ENCODE measurements at regions not wholly inside any gene's neighbourhood (a gene's known extent, or its start where the extent isn't known, plus 50 kb on each side); places are given as distances from the start of the nearest gene placed in this dataset.
"Not testable (repeated sequence)": the region's sequence is repeated elsewhere in the genome, so short reads cannot be mapped to it uniquely, and the experiment has no call there.

DNA sequence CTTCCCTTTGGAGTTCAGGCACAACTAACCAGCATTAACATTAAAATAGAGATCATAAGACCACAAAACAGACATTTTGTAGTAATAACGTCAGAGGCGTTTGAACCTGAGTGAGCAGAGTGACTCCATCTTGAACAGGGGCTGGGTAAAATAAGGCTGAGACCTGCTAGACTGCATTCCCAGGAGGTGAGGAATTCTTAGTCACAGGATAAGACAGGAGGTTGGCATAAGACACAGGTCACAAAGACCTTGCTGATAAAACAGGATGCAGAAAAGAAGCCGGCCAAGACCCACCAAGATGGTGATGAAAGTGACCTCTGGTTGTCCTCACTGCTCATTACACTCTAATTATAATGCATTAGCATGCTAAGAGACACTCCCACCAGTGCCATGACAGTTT lies 493.2 kb upstream of the AUTS2 start:
- Histone ChIP-seq H3K9me3 (no peaks in the 10 kb centered on the region), H3K27me3 (no peaks in the 10 kb centered on the region), H3K36me3 (no peaks in the 10 kb centered on the region), H3K4me1 (no peaks in the 10 kb centered on the region), H3K27ac (no peak overlapping the region), H3K4me3 (no peak overlapping the region)
- no peak for DNase-seq
- no peak for ATAC-seq (ENCODE audit: low FRiP score in 2 of 2)
- no peak for TF ChIP-seq EP300 (IDR thresholded peaks at IDR 0.05)
- TF ChIP-seq, protein P1, sequence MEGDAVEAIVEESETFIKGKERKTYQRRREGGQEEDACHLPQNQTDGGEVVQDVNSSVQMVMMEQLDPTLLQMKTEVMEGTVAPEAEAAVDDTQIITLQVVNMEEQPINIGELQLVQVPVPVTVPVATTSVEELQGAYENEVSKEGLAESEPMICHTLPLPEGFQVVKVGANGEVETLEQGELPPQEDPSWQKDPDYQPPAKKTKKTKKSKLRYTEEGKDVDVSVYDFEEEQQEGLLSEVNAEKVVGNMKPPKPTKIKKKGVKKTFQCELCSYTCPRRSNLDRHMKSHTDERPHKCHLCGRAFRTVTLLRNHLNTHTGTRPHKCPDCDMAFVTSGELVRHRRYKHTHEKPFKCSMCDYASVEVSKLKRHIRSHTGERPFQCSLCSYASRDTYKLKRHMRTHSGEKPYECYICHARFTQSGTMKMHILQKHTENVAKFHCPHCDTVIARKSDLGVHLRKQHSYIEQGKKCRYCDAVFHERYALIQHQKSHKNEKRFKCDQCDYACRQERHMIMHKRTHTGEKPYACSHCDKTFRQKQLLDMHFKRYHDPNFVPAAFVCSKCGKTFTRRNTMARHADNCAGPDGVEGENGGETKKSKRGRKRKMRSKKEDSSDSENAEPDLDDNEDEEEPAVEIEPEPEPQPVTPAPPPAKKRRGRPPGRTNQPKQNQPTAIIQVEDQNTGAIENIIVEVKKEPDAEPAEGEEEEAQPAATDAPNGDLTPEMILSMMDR (IDR thresholded peaks at IDR 0.05): no peak
- TF ChIP-seq POLR2A (IDR thresholded peaks at IDR 0.05): no peak
- TF ChIP-seq POLR2AphosphoS5 (IDR thresholded peaks at IDR 0.05): no peak
- 72 to 85% methylated on average over 3 of the region's 3 CpGs for WGBS, 2 donors

DNA sequence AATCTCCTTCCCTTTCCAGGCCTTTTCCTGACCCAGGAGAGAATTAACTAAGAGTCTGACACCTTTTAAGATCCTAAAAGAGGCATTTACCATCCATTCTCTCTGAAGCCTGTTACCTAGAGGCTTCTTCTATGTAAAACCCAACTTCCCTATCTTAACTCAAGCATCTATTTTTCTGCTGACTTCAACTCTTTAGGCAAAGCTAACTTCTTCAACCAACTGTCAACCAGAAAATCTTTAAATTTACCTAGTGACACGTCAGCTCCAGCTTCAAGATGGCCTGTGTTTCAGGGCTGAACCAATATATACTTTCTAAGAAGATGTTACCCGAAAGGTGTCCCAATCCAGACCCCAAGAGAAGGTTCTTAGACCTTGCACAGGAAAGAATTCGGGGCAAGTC lies 492.3 kb upstream of the AUTS2 start:
- ATAC-seq (ENCODE audit: low FRiP score in 2 of 2): no peak
- no peaks in the 10 kb centered on the region for H3K36me3 ChIP-seq

DNA sequence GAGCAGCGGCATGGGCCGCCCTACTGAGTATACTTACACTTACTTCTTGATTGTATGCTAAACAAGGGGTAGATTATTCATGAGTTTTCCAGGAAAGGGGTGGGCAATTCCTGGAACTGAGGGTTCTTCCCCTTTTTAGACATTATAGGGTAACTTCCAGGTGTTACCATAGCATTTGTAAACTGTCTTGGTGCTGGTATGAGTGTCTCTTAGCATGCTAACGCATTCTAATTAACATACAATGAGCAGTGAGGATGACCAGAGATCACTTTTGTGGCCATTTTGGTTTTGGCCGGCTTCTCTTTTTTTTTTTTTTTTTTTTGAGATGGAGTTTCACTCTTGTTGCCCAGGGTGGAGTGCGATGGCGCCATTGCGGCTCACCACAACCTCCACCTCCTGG lies 491.8 kb upstream of the AUTS2 start:
- H3K27ac ChIP-seq; DNase-seq; H3K36me3 ChIP-seq; ATAC-seq (ENCODE audit: low FRiP score in 2 of 2); H3K27me3 ChIP-seq; H3K9me3 ChIP-seq; H3K4me3 ChIP-seq; H3K4me1 ChIP-seq: not testable (repeated sequence)
- 95 to 97% methylated on average over 7 of the region's 7 CpGs for WGBS, 2 donors

More for the DNA sequence above, 492.3 kb upstream of the AUTS2 start:
- Histone ChIP-seq H3K4me1 (no peaks in the 10 kb centered on the region), H3K27ac (no peak overlapping the region), H3K4me3 (no peak overlapping the region), H3K27me3 (no peaks in the 10 kb centered on the region), H3K9me3 (no peaks in the 10 kb centered on the region)
- no peak for TF ChIP-seq EP300 (IDR thresholded peaks at IDR 0.05)
- no peak for TF ChIP-seq POLR2AphosphoS5 (IDR thresholded peaks at IDR 0.05)
- TF ChIP-seq, protein P1 (IDR thresholded peaks at IDR 0.05): no peak
- TF ChIP-seq POLR2A (IDR thresholded peaks at IDR 0.05): no peak
- WGBS, 2 donors: 87 to 90% methylated on average over 3 of the region's 3 CpGs
- no peak for DNase-seq

DNA sequence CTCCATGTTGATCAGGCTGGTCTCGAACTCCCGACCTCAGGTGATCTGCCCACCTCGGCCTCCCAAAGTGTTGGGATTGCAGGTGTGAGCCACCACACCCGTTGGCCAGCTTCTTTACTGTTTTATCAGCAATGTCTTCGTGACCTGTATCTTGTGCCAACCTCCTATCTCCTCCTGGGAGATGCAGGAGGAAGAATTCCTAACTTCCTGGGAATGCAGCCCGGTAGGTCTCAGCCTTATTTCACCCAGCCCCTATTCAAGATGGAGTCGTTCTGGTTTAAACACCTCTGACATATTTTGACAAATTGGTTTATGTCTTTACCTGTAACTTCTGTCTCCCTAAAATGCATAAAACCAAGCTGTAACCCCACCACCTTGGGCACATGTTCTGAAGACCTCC lies 491.3 kb upstream of the AUTS2 start:
- not testable (repeated sequence) for DNase-seq; H3K36me3 ChIP-seq; H3K4me3 ChIP-seq; H3K27ac ChIP-seq; H3K9me3 ChIP-seq; H3K27me3 ChIP-seq; ATAC-seq (ENCODE audit: low FRiP score in 2 of 2); H3K4me1 ChIP-seq
- WGBS, 2 donors: 88 to 89% methylated on average over 7 of the region's 7 CpGs

DNA sequence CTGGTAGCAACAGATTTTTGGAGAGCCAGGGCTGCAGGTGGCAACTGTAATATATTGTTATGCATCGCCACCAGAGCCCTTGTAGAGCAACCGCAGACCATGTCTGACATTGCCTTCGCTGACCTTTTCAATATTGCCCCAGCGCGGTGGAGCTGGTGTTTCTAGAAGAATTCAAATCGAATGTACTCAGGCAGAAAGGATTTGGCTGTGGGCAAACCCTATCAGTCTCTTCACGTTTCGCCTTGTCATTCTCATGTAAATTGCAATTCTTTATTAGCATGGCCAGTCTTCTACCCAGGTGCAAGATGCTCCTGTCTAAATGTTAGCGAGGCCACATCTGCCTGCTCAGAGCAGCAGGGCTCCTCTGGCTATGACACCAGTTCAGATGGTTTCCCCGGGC lies 490.2 kb upstream of the AUTS2 start:
- no peaks in the 10 kb centered on the region for H3K9me3 ChIP-seq
- DNase-seq (no peak), ATAC-seq (ENCODE audit: low FRiP score in 2 of 2) (no peak)
- 88 to 90% methylated on average over 10 of the region's 10 CpGs for WGBS, 2 donors
- H3K27me3 ChIP-seq: no peaks in the 10 kb centered on the region
- no peaks in the 10 kb centered on the region for H3K4me1 ChIP-seq
- H3K36me3 ChIP-seq: no peaks in the 10 kb centered on the region
- no peak overlapping the region for H3K27ac ChIP-seq
- no peak overlapping the region for H3K4me3 ChIP-seq
- TF ChIP-seq POLR2A (IDR thresholded peaks at IDR 0.05): no peak
- TF ChIP-seq, protein P1 (IDR thresholded peaks at IDR 0.05): no peak
- no peak for TF ChIP-seq POLR2AphosphoS5 (IDR thresholded peaks at IDR 0.05)

DNA sequence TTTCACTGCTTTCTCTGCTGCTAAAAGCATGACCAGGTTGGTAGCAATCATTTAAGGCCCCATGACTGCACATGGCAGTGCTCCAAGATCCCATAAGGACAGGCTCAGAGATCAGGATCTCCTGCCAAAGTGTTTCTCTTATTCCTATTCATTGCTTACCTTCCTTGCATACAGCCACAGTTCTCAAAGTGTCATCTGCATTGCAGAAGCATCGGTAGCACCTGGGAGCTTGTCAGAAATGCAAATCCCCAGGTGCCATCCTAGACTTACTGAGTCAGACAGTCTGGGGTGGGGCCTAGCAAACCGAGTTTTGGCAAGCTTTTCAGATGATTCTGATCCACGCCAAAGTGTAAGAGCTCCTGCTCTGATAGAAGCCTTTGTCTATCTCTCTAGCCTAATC lies 489.0 kb upstream of the AUTS2 start:
- ATAC-seq (ENCODE audit: low FRiP score in 2 of 2): no peak
- H3K9me3 ChIP-seq: no peaks in the 10 kb centered on the region
- H3K27ac ChIP-seq: no peak overlapping the region
- H3K36me3 ChIP-seq: no peaks in the 10 kb centered on the region
- WGBS, 2 donors: 63 to 69% methylated on average over 3 of the region's 3 CpGs
- no peaks in the 10 kb centered on the region for H3K4me1 ChIP-seq
- H3K4me3 ChIP-seq: no peak overlapping the region
- H3K27me3 ChIP-seq: no peaks in the 10 kb centered on the region
- no peak for DNase-seq
- TF ChIP-seq POLR2AphosphoS5 (IDR thresholded peaks at IDR 0.05): no peak

DNA sequence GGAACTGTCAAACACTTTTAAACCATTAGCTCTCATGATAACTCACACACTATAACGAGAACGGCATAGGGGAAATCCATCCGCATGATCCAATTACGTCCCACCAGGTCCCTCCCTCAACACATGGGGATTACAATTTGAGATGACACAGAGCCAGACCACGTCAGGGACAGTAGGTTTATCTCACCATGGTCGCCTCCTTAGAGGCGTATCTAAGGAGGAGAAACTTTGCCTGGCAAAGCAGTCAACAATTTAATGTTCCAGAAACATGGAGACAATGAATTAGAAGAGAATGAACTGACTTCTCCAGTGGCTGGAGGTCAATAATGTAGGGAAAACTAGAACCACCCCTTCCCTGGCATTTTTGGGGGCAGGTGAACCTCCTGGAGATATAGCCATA lies 488.4 kb upstream of the AUTS2 start:
- Histone ChIP-seq H3K4me3 (no peak overlapping the region), H3K27me3 (no peaks in the 10 kb centered on the region), H3K4me1 (no peaks in the 10 kb centered on the region), H3K27ac (no peak overlapping the region), H3K36me3 (no peaks in the 10 kb centered on the region), H3K9me3 (no peaks in the 10 kb centered on the region)
- TF ChIP-seq POLR2A (IDR thresholded peaks at IDR 0.05): no peak
- no peak for TF ChIP-seq EP300 (IDR thresholded peaks at IDR 0.05)
- TF ChIP-seq, protein P1 (IDR thresholded peaks at IDR 0.05): no peak
- TF ChIP-seq POLR2AphosphoS5 (IDR thresholded peaks at IDR 0.05): no peak
- ATAC-seq (ENCODE audit: low FRiP score in 2 of 2) (no peak), DNase-seq (no peak)
- 92 to 96% methylated on average over 7 of the region's 7 CpGs for WGBS, 2 donors
